GM19468 (cell line): ENCODE measurements at regions not wholly inside any gene's neighbourhood (a gene's known extent, or its start where the extent isn't known, plus 50 kb on each side); places are given as distances from the start of the nearest gene placed in this dataset.

Source experiments
- ATAC-seq: cut with Tn5 transposase; IDR thresholded peaks from one replicate; pipeline ENCODE4 v1.9.1; 2021; ENCODE audit warnings: mild to moderate bottlenecking, moderate library complexity, moderate number of reproducible peaks; ENCODE audit not compliant: unreplicated experiment; ENCODE audit errors: extremely low read depth

GRCh38 chr11:104549019-104549418, 349.2 kb downstream of the CASP12 start:
- ATAC-seq: no peak

- ATAC-seq: no peak
Observed at GRCh38 chr11:104547996-104548661, 350.1 kb downstream of the CASP12 start.

- ATAC-seq: no peak
Observed at GRCh38 chr11:104546501-104546900, 351.8 kb downstream of the CASP12 start.

- no peak for ATAC-seq
Observed at GRCh38 chr11:104541701-104542100, 356.6 kb downstream of the CASP12 start.

- no peak for ATAC-seq
Observed at GRCh38 chr11:104538313-104538712, 359.9 kb downstream of the CASP12 start.

GRCh38 chr11:104534278-104534677, 364.0 kb downstream of the CASP12 start:
- ATAC-seq: no peak

GRCh38 chr11:104531894-104532293, 366.4 kb downstream of the CASP12 start:
- ATAC-seq: no peak

GRCh38 chr11:104531075-104531474, 367.1 kb upstream of the PDGFD start:
- no peak for ATAC-seq

GRCh38 chr11:104529906-104530305, 366.0 kb upstream of the PDGFD start:
- no peak for ATAC-seq

- ATAC-seq: no peak
Observed at GRCh38 chr11:104529213-104529612, 365.3 kb upstream of the PDGFD start.

GRCh38 chr11:104526006-104526405, 362.1 kb upstream of the PDGFD start:
- no peak for ATAC-seq

GRCh38 chr11:104525416-104525815, 361.5 kb upstream of the PDGFD start:
- no peak for ATAC-seq

GRCh38 chr11:104524254-104524653, 360.3 kb upstream of the PDGFD start:
- ATAC-seq: no peak

- ATAC-seq: no peak
Observed at GRCh38 chr11:104523611-104524010, 359.7 kb upstream of the PDGFD start.

- ATAC-seq: no peak
Observed at GRCh38 chr11:104522650-104523049, 358.7 kb upstream of the PDGFD start.

GRCh38 chr11:104522123-104522522, 358.2 kb upstream of the PDGFD start:
- no peak for ATAC-seq

- ATAC-seq: no peak
Observed at GRCh38 chr11:104510169-104510568, 346.2 kb upstream of the PDGFD start.

- no peak for ATAC-seq
Observed at GRCh38 chr11:104490182-104490581, 326.2 kb upstream of the PDGFD start.

GRCh38 chr11:104488561-104488960, 324.6 kb upstream of the PDGFD start:
- ATAC-seq: no peak

- no peak for ATAC-seq
Observed at GRCh38 chr11:104487046-104487806, 323.3 kb upstream of the PDGFD start.

GRCh38 chr11:104484804-104485554, 321.0 kb upstream of the PDGFD start:
- no peak for ATAC-seq
